Small intestine (tissue), 7 donors: ENCODE measurements at regions not wholly inside any gene's neighbourhood (a gene's known extent, or its start where the extent isn't known, plus 50 kb on each side); places are given as distances from the start of the nearest gene placed in this dataset.

Source experiments
- DNase-seq, 2 donors: peaks; one replicate each; pipeline versions ENCODE4 v3.0.0 to v3.0.0-alpha.2; 2013
- FAIRE-seq: peaks from 2 replicates; lab custom pipeline; 2012; peaks lifted over from hg19 to GRCh38; lab: Jason Lieb, UNC
- H3K27ac ChIP-seq, 3 donors: one replicate each; pipeline ENCODE4 v1.5.1; 2013; ENCODE audit warnings: low read length in 2 of 3, mild to moderate bottlenecking in 2 of 3, control low read depth in 1 of 3, inconsistent platforms in 1 of 3, low read depth in 1 of 3, moderate library complexity in 1 of 3
- H3K27me3 ChIP-seq, 3 donors: one replicate each; pipeline ENCODE4 v1.6.1; 2013; ENCODE audit warnings: low read length in 3 of 3, inconsistent platforms in 1 of 3; ENCODE audit not compliant: control insufficient read depth in 3 of 3, insufficient read depth in 3 of 3
- H3K36me3 ChIP-seq, 3 donors: one replicate each; pipeline ENCODE4 v1.6.1; 2013; ENCODE audit warnings: low read length in 3 of 3, inconsistent platforms in 1 of 3, low read depth in 1 of 3, mild to moderate bottlenecking in 1 of 3, moderate library complexity in 1 of 3; ENCODE audit not compliant: control insufficient read depth in 3 of 3, insufficient read depth in 2 of 3
- H3K4me1 ChIP-seq, 3 donors: one replicate each; pipeline ENCODE4 v1.6.1; 2013; ENCODE audit warnings: low read length in 2 of 3, inconsistent platforms in 1 of 3, low read depth in 1 of 3, mild to moderate bottlenecking in 1 of 3, moderate library complexity in 1 of 3; ENCODE audit not compliant: control insufficient read depth in 3 of 3, insufficient read depth in 2 of 3
- H3K4me3 ChIP-seq, 3 donors: one replicate each; pipeline ENCODE4 v1.5.1; 2013; ENCODE audit warnings: low read length in 3 of 3, control low read depth in 1 of 3, inconsistent platforms in 1 of 3, low read depth in 1 of 3, mild to moderate bottlenecking in 1 of 3, moderate library complexity in 1 of 3
- H3K9me3 ChIP-seq, 2 donors: one replicate each; pipeline ENCODE4 v1.6.1; 2013; ENCODE audit warnings: low read depth in 1 of 2, low read length in 1 of 2; ENCODE audit not compliant: control insufficient read depth in 2 of 2, insufficient read depth in 1 of 2
- WGBS, 3 donors: extraction: QIAGEN DNeasy Blood & Tissue Kit; methylation state at CpG; one replicate each; pipeline ENCODE4 v1.1.7; 2013; 5-methylcytosine and 5-hydroxymethylcytosine counted together
- donor health status: healthy with polysubstance abuse.
- donor health status: control.
- donor health status: control.
- donor health status: Bipolar disorder and iron deficiency.
- donor health status: healthy.

GRCh38 chr2:468648-469336, 180.9 kb upstream of the ALKAL2 start:
- H3K27me3 ChIP-seq: peaks cover 3 to 28% (median 13%) of the 10 kb centered on the region in 3 donors
- peaks cover 0 to 3% (median 0%) of the 10 kb centered on the region in 3 donors for H3K4me1 ChIP-seq
- no peak overlapping the region for H3K27ac ChIP-seq
- peak in 1 of 2 donors; percentile 18 for DNase-seq
- FAIRE-seq: no peak
- no peaks in the 10 kb centered on the region for H3K9me3 ChIP-seq
- WGBS, 3 donors: 14 to 29% (median 20%) methylated on average over 28 to 29 of the region's 29 CpGs
- H3K36me3 ChIP-seq: no peaks in the 10 kb centered on the region
- H3K4me3 ChIP-seq: no peak overlapping the region

- DNase-seq: peak in 1 of 2 donors; percentile 16
- Histone ChIP-seq H3K27me3 (peaks cover 3 to 28% (median 13%) of the 10 kb centered on the region in 3 donors), H3K27ac (no peak overlapping the region), H3K4me1 (peaks cover 0 to 3% (median 0%) of the 10 kb centered on the region in 3 donors), H3K36me3 (no peaks in the 10 kb centered on the region), H3K4me3 (peak overlapping the region in 2 of 3 donors; percentile 5 to 9), H3K9me3 (no peaks in the 10 kb centered on the region)
- WGBS, 3 donors: 3 to 5% (median 4%) methylated on average over 63 to 69 of the region's 69 CpGs
- FAIRE-seq: no peak
These were observed 180.2 kb upstream of the ALKAL2 start for GRCh38 chr2:467892-468647.

- H3K27me3 ChIP-seq: peaks cover 3 to 28% (median 13%) of the 10 kb centered on the region in 3 donors
- FAIRE-seq (no peak), DNase-seq (no peak)
- no peak overlapping the region for H3K4me3 ChIP-seq
- H3K9me3 ChIP-seq: no peaks in the 10 kb centered on the region
- H3K4me1 ChIP-seq: peaks cover 0 to 3% (median 0%) of the 10 kb centered on the region in 3 donors
- H3K36me3 ChIP-seq: no peaks in the 10 kb centered on the region
- WGBS, 3 donors: 17 to 33% (median 27%) methylated on average over 18 of the region's 18 CpGs
- no peak overlapping the region for H3K27ac ChIP-seq
These were observed 179.6 kb upstream of the ALKAL2 start for GRCh38 chr2:467543-467891.

GRCh38 chr2:467101-467500, 179.2 kb upstream of the ALKAL2 start:
- H3K4me3 ChIP-seq: no peak overlapping the region
- WGBS, 3 donors: 47 to 65% (median 49%) methylated on average over 15 of the region's 15 CpGs
- peaks cover 3 to 28% (median 13%) of the 10 kb centered on the region in 3 donors for H3K27me3 ChIP-seq
- FAIRE-seq (no peak), DNase-seq (no peak)
- no peak overlapping the region for H3K27ac ChIP-seq
- H3K9me3 ChIP-seq: no peaks in the 10 kb centered on the region
- H3K36me3 ChIP-seq: no peaks in the 10 kb centered on the region
- H3K4me1 ChIP-seq: peaks cover 0 to 3% (median 0%) of the 10 kb centered on the region in 3 donors

- Histone ChIP-seq H3K9me3 (peaks cover 0 to 3% of the 10 kb centered on the region in 2 donors), H3K4me1 (peaks cover 0 to 3% (median 0%) of the 10 kb centered on the region in 3 donors), H3K36me3 (no peaks in the 10 kb centered on the region), H3K4me3 (no peak overlapping the region), H3K27ac (no peak overlapping the region), H3K27me3 (peaks cover 3 to 26% (median 20%) of the 10 kb centered on the region in 3 donors)
- WGBS, 3 donors: 82 to 94% (median 86%) methylated on average over 19 of the region's 19 CpGs
- DNase-seq (no peak), FAIRE-seq (no peak)
These were observed 176.8 kb upstream of the ALKAL2 start for GRCh38 chr2:464562-465309.

GRCh38 chr2:460861-461260, 173.0 kb upstream of the ALKAL2 start:
- H3K9me3 ChIP-seq: peaks cover 0 to 3% of the 10 kb centered on the region in 2 donors
- no peaks in the 10 kb centered on the region for H3K36me3 ChIP-seq
- FAIRE-seq (no peak), DNase-seq (no peak)
- H3K4me3 ChIP-seq: no peak overlapping the region
- WGBS, 3 donors: 56 to 72% (median 58%) methylated on average over 6 of the region's 6 CpGs
- H3K27me3 ChIP-seq: peaks cover 0 to 7% (median 0%) of the 10 kb centered on the region in 3 donors
- H3K4me1 ChIP-seq: no peaks in the 10 kb centered on the region
- H3K27ac ChIP-seq: no peak overlapping the region

GRCh38 chr2:459931-460330, 172.0 kb upstream of the ALKAL2 start:
- DNase-seq (no peak), FAIRE-seq (no peak)
- H3K27me3 ChIP-seq: peaks cover 0 to 7% (median 0%) of the 10 kb centered on the region in 3 donors
- H3K4me3 ChIP-seq: no peak overlapping the region
- no peaks in the 10 kb centered on the region for H3K36me3 ChIP-seq
- peaks cover 0 to 3% of the 10 kb centered on the region in 2 donors for H3K9me3 ChIP-seq
- 60 to 71% (median 69%) methylated on average over 4 of the region's 4 CpGs for WGBS, 3 donors
- no peaks in the 10 kb centered on the region for H3K4me1 ChIP-seq
- no peak overlapping the region for H3K27ac ChIP-seq

GRCh38 chr2:458425-458815, 170.5 kb upstream of the ALKAL2 start:
- H3K27me3 ChIP-seq: peaks cover 0 to 7% (median 0%) of the 10 kb centered on the region in 3 donors
- H3K9me3 ChIP-seq: peaks cover 0 to 3% of the 10 kb centered on the region in 2 donors
- FAIRE-seq (no peak), DNase-seq (no peak)
- H3K27ac ChIP-seq: no peak overlapping the region
- H3K36me3 ChIP-seq: no peaks in the 10 kb centered on the region
- no peaks in the 10 kb centered on the region for H3K4me1 ChIP-seq
- 73 to 87% (median 82%) methylated on average over 3 of the region's 3 CpGs for WGBS, 3 donors
- H3K4me3 ChIP-seq: no peak overlapping the region
